Breast epithelium (tissue), 4 donors: ENCODE measurements at regions not wholly inside any gene's neighbourhood (a gene's known extent, or its start where the extent isn't known, plus 50 kb on each side); places are given as distances from the start of the nearest gene placed in this dataset.

Experiments used
- DNase-seq, 2 donors: peaks; one replicate each; pipeline ENCODE4 v3.0.0-alpha.2; 2019; ENCODE audit warnings: low spot score in 2 of 2
- H3K27ac ChIP-seq, 2 donors: fragments of 200-600 bp; sonication (generic) in 1 of 2; one replicate each; pipeline ENCODE4 v1.5.1; 2016 to 2019; ENCODE audit warnings: mild to moderate bottlenecking in 1 of 2
- H3K27me3 ChIP-seq, 2 donors: fragments of 200-600 bp; sonication (generic) in 1 of 2; one replicate each; pipeline versions ENCODE4 v1.5.1 to v1.6.0; 2017 to 2019; ENCODE audit warnings: control low read depth in 1 of 2, mild to moderate bottlenecking in 1 of 2
- H3K36me3 ChIP-seq: fragments of 200-600 bp; one replicate; pipeline ENCODE4 v1.5.1; 2019
- H3K4me1 ChIP-seq, 2 donors: fragments of 200-600 bp; sonication (generic); one replicate each; pipeline ENCODE4 v1.5.1; 2016 to 2019; ENCODE audit warnings: control low read depth in 1 of 2
- H3K4me3 ChIP-seq, 3 donors: fragments of 200-600 bp; sonication (generic); 1 replicate in 2 of 3; 2 replicates in 1 of 3; pipeline ENCODE4 v1.5.1; 2016 to 2019; ENCODE audit warnings: mild to moderate bottlenecking in 3 of 3, moderate library complexity in 2 of 3
- H3K9me3 ChIP-seq, 2 donors: fragments of 200-600 bp; sonication (generic) in 1 of 2; one replicate each; pipeline ENCODE4 v1.5.1; 2016 to 2019; ENCODE audit warnings: control low read depth in 1 of 2
- POLR2A ChIP-seq: fragments of 450-650 bp; IDR thresholded peaks from one replicate; pipeline ENCODE4 v1.6.1; 2016; ENCODE audit warnings: antibody characterized with exemption, mild to moderate bottlenecking, moderate library complexity
- POLR2AphosphoS5 ChIP-seq, 3 donors: sonication (generic); formaldehyde crosslinking; IDR thresholded peaks; one replicate each; pipeline ENCODE4 v1.6.1; 2017; ENCODE audit warnings: antibody characterized with exemption in 3 of 3
- intact Hi-C: fragments of 100-400 bp; cut with DNase I; formaldehyde crosslinking; loops from one replicate; pipeline ENCODE4 v1.15.1; 2023; ENCODE audit warnings: low total_unique reads
- TF ChIP-seq, protein P1 (sequence below), 3 donors: fragments of 450-650 bp; IDR thresholded peaks; one replicate each; pipeline ENCODE4 v1.5.1; 2016 to 2017; ENCODE audit warnings: antibody characterized with exemption in 3 of 3, mild to moderate bottlenecking in 3 of 3, moderate library complexity in 3 of 3

DNA sequence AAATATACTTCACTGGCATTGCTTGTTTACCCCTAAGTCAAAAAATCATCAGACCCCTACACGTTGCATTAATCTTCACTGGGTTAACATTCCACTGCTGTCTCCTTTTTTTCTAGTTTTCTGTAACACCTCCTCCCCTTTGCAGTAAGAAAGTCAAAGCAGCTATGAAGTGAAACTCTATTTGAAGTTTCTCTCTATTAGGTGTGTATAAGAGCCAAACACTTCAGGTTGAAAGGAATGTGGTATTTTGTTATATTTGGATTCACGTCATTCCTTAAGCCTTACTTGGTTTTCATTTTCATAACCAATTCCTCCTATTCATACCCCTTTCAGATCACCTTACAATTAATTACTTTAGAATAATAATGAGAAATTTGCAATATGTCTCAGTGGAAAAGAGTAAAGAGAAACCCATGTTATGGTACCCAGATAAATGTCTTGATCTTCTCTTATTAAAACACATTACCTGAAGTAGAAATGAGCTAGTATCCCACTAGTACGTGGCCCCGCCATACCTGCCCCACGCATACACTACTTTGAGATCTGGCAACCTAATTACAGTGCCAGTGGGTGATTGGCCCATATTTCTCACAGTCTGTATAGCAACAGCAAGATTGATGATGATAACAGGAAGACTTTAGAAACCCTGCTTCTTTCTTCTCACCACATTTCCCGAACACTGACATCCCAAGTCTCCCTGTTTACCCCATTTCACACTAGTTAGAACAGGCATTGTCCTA is 236.4 kb upstream of the RGS6 start:
- Histone ChIP-seq H3K9me3 (no peaks in the 10 kb centered on the region), H3K36me3 (no peaks in the 10 kb centered on the region), H3K4me3 (no peak overlapping the region), H3K27ac (peak overlapping the region in 1 of 2 donors; percentile 30), H3K4me1 (no peaks in the 10 kb centered on the region), H3K27me3 (no peaks in the 10 kb centered on the region)
- no peak for TF ChIP-seq POLR2A
- intact Hi-C loops: no loop called here
- DNase-seq: no peak

DNA sequence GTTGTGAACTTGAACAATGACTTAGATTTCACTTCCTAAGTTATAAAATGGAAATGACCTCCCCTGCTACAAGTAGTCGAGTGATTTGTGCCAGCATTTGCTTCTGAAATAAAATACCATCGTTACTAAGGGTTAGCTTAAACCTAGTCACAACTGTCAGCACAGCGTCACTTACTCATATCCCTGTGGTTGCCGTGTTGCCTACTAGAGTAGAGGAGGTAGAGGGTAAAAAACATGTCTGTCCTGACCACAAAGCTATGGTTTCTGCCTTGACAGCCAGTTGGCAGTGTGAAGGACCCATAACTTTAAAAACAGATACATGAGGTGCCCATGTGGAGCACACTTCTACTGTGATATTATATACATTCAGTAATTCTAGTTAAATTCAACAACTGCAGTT is 234.2 kb upstream of the RGS6 start:
- intact Hi-C loops: no loop called here
- DNase-seq: no peak
- Histone ChIP-seq H3K4me3 (no peak overlapping the region), H3K36me3 (no peaks in the 10 kb centered on the region), H3K27me3 (no peaks in the 10 kb centered on the region), H3K9me3 (no peaks in the 10 kb centered on the region), H3K27ac (no peak overlapping the region), H3K4me1 (no peaks in the 10 kb centered on the region)
- TF ChIP-seq, protein P1, sequence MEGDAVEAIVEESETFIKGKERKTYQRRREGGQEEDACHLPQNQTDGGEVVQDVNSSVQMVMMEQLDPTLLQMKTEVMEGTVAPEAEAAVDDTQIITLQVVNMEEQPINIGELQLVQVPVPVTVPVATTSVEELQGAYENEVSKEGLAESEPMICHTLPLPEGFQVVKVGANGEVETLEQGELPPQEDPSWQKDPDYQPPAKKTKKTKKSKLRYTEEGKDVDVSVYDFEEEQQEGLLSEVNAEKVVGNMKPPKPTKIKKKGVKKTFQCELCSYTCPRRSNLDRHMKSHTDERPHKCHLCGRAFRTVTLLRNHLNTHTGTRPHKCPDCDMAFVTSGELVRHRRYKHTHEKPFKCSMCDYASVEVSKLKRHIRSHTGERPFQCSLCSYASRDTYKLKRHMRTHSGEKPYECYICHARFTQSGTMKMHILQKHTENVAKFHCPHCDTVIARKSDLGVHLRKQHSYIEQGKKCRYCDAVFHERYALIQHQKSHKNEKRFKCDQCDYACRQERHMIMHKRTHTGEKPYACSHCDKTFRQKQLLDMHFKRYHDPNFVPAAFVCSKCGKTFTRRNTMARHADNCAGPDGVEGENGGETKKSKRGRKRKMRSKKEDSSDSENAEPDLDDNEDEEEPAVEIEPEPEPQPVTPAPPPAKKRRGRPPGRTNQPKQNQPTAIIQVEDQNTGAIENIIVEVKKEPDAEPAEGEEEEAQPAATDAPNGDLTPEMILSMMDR (IDR thresholded peaks at IDR 0.05): no peak
- TF ChIP-seq POLR2A (no peak), POLR2AphosphoS5 (IDR thresholded peaks at IDR 0.05) (no peak)

DNA sequence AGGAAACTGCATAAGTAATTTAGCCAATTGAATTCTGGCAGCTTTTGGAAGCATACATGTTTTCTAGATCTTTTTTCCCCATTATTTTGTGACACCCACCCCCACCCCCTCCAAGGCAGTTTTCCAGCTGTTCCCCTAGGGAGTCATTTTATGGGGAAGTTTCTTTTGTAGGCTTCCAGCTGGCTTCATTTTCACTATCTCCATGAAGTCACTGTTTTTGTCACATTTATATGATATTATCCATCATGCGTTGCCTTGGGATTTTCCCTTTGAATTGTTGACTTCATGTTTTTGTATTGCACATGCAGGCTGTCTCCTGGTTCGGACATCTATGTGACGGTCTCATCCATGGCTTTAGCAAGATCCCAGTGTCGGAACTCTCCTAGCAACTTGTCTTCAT is 233.6 kb upstream of the RGS6 start:
- Histone ChIP-seq H3K27me3 (no peaks in the 10 kb centered on the region), H3K4me3 (no peak overlapping the region), H3K9me3 (no peaks in the 10 kb centered on the region), H3K4me1 (no peaks in the 10 kb centered on the region), H3K36me3 (no peaks in the 10 kb centered on the region), H3K27ac (no peak overlapping the region)
- no peak for DNase-seq
- no peak for TF ChIP-seq POLR2A
- TF ChIP-seq POLR2AphosphoS5 (IDR thresholded peaks at IDR 0.05): no peak
- TF ChIP-seq, protein P1 (IDR thresholded peaks at IDR 0.05): no peak
- intact Hi-C loops: no loop called here

DNA sequence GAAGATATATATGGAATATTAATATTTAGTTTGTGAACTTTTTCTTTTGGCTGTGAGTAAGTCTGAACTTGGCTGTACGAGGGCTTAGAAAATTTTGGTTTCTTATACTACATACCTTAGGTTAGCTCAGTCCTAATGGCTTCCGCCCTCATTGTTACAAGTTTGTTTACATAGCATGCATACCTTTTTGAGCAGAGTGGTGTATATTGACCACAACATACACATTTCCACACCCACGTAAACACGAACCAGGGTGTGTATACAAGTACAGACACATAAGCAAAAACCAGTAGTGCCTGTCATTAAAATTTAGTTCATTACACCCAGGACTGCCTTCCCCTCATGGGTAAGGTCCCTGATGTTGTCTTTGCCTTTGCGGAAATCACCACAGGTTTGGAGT is 230.2 kb upstream of the RGS6 start:
- H3K36me3 ChIP-seq: no peaks in the 10 kb centered on the region
- no peak for DNase-seq
- no peak overlapping the region for H3K27ac ChIP-seq
- intact Hi-C loops: no loop called here
- TF ChIP-seq, protein P1 (IDR thresholded peaks at IDR 0.05): no peak
- TF ChIP-seq POLR2A (no peak), POLR2AphosphoS5 (IDR thresholded peaks at IDR 0.05) (no peak)
- H3K4me1 ChIP-seq: no peaks in the 10 kb centered on the region
- H3K9me3 ChIP-seq: no peaks in the 10 kb centered on the region
- no peak overlapping the region for H3K4me3 ChIP-seq
- H3K27me3 ChIP-seq: no peaks in the 10 kb centered on the region

DNA sequence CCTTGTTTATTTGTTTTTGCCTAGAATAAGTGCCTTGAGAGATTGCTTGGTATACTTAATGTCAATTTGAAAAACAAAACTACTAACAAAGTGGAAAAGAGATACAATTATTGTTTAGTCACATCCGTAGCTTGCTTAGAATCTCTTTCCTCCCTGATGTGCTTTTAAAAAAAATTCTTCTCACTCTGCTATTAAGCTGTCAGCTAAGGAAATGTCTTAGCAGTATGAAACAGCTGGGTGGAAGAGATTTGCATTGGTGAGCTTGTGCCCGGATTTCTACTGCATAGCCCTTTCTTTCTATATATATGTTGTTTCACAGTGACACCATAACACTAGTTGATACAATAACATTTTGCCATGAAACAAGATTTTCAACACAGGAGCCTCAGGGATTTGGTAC is 229.4 kb upstream of the RGS6 start:
- H3K27me3 ChIP-seq: no peaks in the 10 kb centered on the region
- no peaks in the 10 kb centered on the region for H3K4me1 ChIP-seq
- H3K9me3 ChIP-seq: no peaks in the 10 kb centered on the region
- intact Hi-C loops: no loop called here
- no peak for DNase-seq
- H3K36me3 ChIP-seq: no peaks in the 10 kb centered on the region
- TF ChIP-seq, protein P1 (IDR thresholded peaks at IDR 0.05): no peak
- TF ChIP-seq POLR2A: no peak
- H3K27ac ChIP-seq: peak overlapping the region in 1 of 2 donors; percentile 57
- no peak overlapping the region for H3K4me3 ChIP-seq
